GM12872 (cell line): ENCODE measurements at regions not wholly inside any gene's neighbourhood (a gene's known extent, or its start where the extent isn't known, plus 50 kb on each side); places are given as distances from the start of the nearest gene placed in this dataset.

ENCODE experiments used
- CTCF ChIP-seq: IDR thresholded peaks from 3 replicates; pipeline ENCODE4 v1.5.1; 2011; ENCODE audit warnings: low read depth, mild to moderate bottlenecking, low read length, moderate library complexity; ENCODE audit not compliant: insufficient read depth

GRCh38 chr3:137335478-137335877 is 377.7 kb downstream of the IL20RB start:
- TF ChIP-seq CTCF: no peak

- TF ChIP-seq CTCF: no peak
These were observed 385.5 kb downstream of the IL20RB start for GRCh38 chr3:137343283-137343682.

- TF ChIP-seq CTCF: peak; percentile 49
These were observed 389.3 kb downstream of the IL20RB start for GRCh38 chr3:137347132-137347531.

GRCh38 chr3:137347817-137348368 is 390.1 kb downstream of the IL20RB start:
- TF ChIP-seq CTCF: no peak

GRCh38 chr3:137348936-137349335 is 391.2 kb downstream of the IL20RB start:
- TF ChIP-seq CTCF: no peak

- TF ChIP-seq CTCF: no peak
These were observed 392.0 kb downstream of the IL20RB start for GRCh38 chr3:137349557-137350348.

GRCh38 chr3:137360531-137361201 is 402.9 kb downstream of the IL20RB start:
- no peak for TF ChIP-seq CTCF
